Naive thymus-derived CD4-positive, alpha-beta T cell (primary cell): ENCODE measurements at regions not wholly inside any gene's neighbourhood (a gene's known extent, or its start where the extent isn't known, plus 50 kb on each side); places are given as distances from the start of the nearest gene placed in this dataset.
"Not testable (repeated sequence)": the region's sequence is repeated elsewhere in the genome, so short reads cannot be mapped to it uniquely, and the experiment has no call there.

Experiments
- ATAC-seq: fragments of 150-1000 bp; cut with Tn5 transposase; 2 replicates; pipeline ENCODE4 v1.10.0; 2021; ENCODE audit warnings: mild to moderate bottlenecking, moderate library complexity
- CTCF ChIA-PET: fragments of 350-600 bp; sonication (Branson Sonifier 250); formaldehyde crosslinking; loops from one replicate; lab custom pipeline; 2021; ENCODE audit warnings: antibody characterized with exemption; lab: Charles Lee
- POLR2A ChIA-PET: fragments of 350-600 bp; sonication (Branson Sonifier 250); formaldehyde crosslinking; loops from one replicate; lab custom pipeline; 2021; ENCODE audit warnings: antibody characterized with exemption, inconsistent platforms; lab: Charles Lee
- DNase-seq, 9 donors: peaks; one replicate each; pipeline versions ENCODE4 v3.0.0 to v3.0.0-alpha.2; 2020 to 2022; ENCODE audit warnings: mixed read lengths in 1 of 9
- H3K27ac ChIP-seq: one replicate; pipeline ENCODE4 v1.7.0; 2013; ENCODE audit warnings: mild to moderate bottlenecking, low read depth, low read length, moderate library complexity
- H3K27me3 ChIP-seq, 2 donors: one replicate each; pipeline ENCODE4 v1.7.0; 2013; ENCODE audit warnings: low read length in 2 of 2, mild to moderate bottlenecking in 2 of 2, moderate library complexity in 2 of 2; ENCODE audit not compliant: control insufficient read depth in 2 of 2, insufficient read depth in 2 of 2
- H3K36me3 ChIP-seq, 3 experiments: 1 replicate in 2 of 3; 2 replicates in 1 of 3; pipeline ENCODE4 v1.7.0; 2013; ENCODE audit warnings: low read length in 3 of 3, mild to moderate bottlenecking in 3 of 3, moderate library complexity in 1 of 3; ENCODE audit not compliant: insufficient read depth in 3 of 3, control insufficient read depth in 2 of 3
- H3K4me1 ChIP-seq, 2 donors: one replicate each; pipeline ENCODE4 v1.7.0; 2013; ENCODE audit warnings: low read length in 2 of 2, mild to moderate bottlenecking in 2 of 2, moderate library complexity in 1 of 2; ENCODE audit not compliant: control insufficient read depth in 2 of 2, insufficient read depth in 2 of 2
- H3K4me3 ChIP-seq: 2 replicates; pipeline ENCODE4 v1.7.0; 2013; ENCODE audit warnings: mild to moderate bottlenecking, low read length
- H3K9me3 ChIP-seq, 3 experiments: 1 replicate in 2 of 3; 2 replicates in 1 of 3; pipeline ENCODE4 v1.7.0; 2013; ENCODE audit warnings: low read length in 3 of 3; ENCODE audit not compliant: control insufficient read depth in 2 of 3
- H3K27ac Mint-ChIP-seq, 9 donors: one replicate each; pipeline ENCODE4 v1.8.0; 2020 to 2022; ENCODE audit warnings: mixed read lengths in 9 of 9, mild to moderate bottlenecking in 8 of 9, moderate library complexity in 5 of 9, inconsistent platforms in 2 of 9
- H3K27me3 Mint-ChIP-seq, 5 donors: one replicate each; pipeline ENCODE4 v1.8.0; 2021 to 2022; ENCODE audit warnings: mixed read lengths in 5 of 5, mild to moderate bottlenecking in 1 of 5
- H3K36me3 Mint-ChIP-seq, 5 donors: one replicate each; pipeline ENCODE4 v1.8.0; 2020 to 2022; ENCODE audit warnings: mixed read lengths in 5 of 5, mild to moderate bottlenecking in 3 of 5, inconsistent platforms in 1 of 5
- H3K4me1 Mint-ChIP-seq, 7 donors: one replicate each; pipeline ENCODE4 v1.8.0; 2020 to 2022; ENCODE audit warnings: mixed read lengths in 7 of 7, mild to moderate bottlenecking in 3 of 7, inconsistent platforms in 1 of 7
- H3K4me3 Mint-ChIP-seq, 10 donors: one replicate each; pipeline ENCODE4 v1.8.0; 2020 to 2022; ENCODE audit warnings: mild to moderate bottlenecking in 10 of 10, mixed read lengths in 10 of 10, moderate library complexity in 6 of 10, inconsistent platforms in 2 of 10
- H3K9me3 Mint-ChIP-seq, 11 donors: one replicate each; pipeline ENCODE4 v1.8.0; 2020 to 2022; ENCODE audit warnings: mixed read lengths in 11 of 11, mild to moderate bottlenecking in 4 of 11, inconsistent platforms in 1 of 11, moderate library complexity in 1 of 11
- intact Hi-C, 2 donors: fragments of 100-400 bp; cut with micrococcal nuclease; formaldehyde crosslinking; loops; one replicate each; pipeline ENCODE4 v1.15.1; 2023

DNA sequence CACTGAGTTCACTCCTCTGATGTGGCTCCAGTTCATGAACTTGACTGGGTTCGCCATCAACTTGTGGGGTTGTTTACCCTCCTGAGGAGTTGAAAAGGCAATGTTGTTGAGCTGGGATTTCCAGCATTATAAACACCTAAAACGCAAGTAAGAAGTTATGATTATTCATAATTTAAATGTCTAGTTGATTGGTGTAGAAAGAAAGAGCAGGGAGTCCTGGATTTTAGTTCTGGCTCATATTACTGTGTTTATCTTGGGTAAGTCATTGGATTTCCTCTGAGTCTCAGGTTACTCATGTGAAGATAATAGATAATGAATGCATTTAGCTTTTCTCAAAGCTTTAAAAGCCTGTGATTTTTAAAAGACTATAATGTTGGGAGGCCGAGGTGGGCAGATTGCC, 438.0 kb upstream of the CDH20 start:
- no peak overlapping the region for H3K4me3 ChIP-seq
- Mint-ChIP-seq H3K4me1 (no peaks in the 10 kb centered on the region), H3K27me3 (no peaks in the 10 kb centered on the region), H3K4me3 (no peak overlapping the region), H3K9me3 (peaks cover 0 to 9% (median 2%) of the 10 kb centered on the region in 11 donors), H3K27ac (no peak overlapping the region), H3K36me3 (no peaks in the 10 kb centered on the region)
- H3K9me3 ChIP-seq, result no peaks in the 10 kb centered on the region
- intact Hi-C loops, result no loop called here
- CTCF ChIA-PET, result no interaction called here
- no peaks in the 10 kb centered on the region for H3K4me1 ChIP-seq
- ATAC-seq (no peak), DNase-seq (no peak)
- no peak overlapping the region for H3K27ac ChIP-seq
- no peaks in the 10 kb centered on the region for H3K36me3 ChIP-seq
- no peaks in the 10 kb centered on the region for H3K27me3 ChIP-seq
- POLR2A ChIA-PET, result no interaction called here

DNA sequence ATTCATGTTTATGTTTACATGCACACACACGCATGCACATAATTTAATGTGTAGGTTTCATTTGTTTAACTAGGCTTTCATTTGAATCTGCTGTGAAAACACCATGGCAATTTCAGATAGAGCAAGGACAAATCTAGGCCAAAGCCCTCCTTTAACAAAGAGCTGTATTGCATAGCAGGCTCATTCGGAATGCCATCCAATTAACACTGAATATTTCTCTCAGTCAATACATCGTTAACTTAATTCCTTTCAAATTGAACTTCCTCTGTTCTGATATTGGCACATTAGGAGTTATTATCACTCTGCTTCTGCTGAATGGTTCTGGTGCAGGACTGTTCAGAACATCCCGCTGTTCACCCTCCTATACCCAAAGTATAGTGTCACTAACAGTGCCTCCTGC, 435.1 kb upstream of the CDH20 start:
- Histone ChIP-seq H3K36me3 (no peaks in the 10 kb centered on the region), H3K9me3 (no peaks in the 10 kb centered on the region), H3K4me1 (no peaks in the 10 kb centered on the region), H3K27me3 (no peaks in the 10 kb centered on the region), H3K27ac (no peak overlapping the region), H3K4me3 (no peak overlapping the region)
- POLR2A ChIA-PET, result no interaction called here
- Mint-ChIP-seq H3K27ac (no peak overlapping the region), H3K36me3 (no peaks in the 10 kb centered on the region), H3K9me3 (peaks cover 0 to 12% (median 1%) of the 10 kb centered on the region in 11 donors), H3K4me3 (no peak overlapping the region), H3K4me1 (no peaks in the 10 kb centered on the region), H3K27me3 (no peaks in the 10 kb centered on the region)
- CTCF ChIA-PET, result no interaction called here
- intact Hi-C loops, result no loop called here
- DNase-seq (no peak), ATAC-seq (no peak)

DNA sequence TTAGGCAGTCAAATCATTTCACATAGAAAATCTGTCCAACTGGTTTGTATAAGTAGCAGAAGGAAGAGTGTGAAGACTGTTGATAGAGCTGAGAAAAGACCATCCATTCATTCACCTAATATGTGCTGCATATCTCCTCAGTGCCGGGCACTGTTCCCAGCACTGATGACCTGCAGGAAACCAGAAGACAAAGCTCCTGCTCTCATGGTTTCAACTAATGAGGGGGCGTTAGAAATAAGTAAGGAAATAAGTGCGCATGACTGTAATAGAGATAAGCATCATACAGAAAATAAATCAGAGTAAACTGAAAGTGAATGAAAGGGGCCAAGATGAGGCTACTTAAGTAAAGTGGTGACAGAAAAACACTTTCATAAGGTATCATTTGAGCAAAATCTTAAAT, 427.5 kb upstream of the CDH20 start:
- ChIA-PET CTCF (no interaction called here), POLR2A (no interaction called here)
- H3K36me3 Mint-ChIP-seq, result no peaks in the 10 kb centered on the region

DNA sequence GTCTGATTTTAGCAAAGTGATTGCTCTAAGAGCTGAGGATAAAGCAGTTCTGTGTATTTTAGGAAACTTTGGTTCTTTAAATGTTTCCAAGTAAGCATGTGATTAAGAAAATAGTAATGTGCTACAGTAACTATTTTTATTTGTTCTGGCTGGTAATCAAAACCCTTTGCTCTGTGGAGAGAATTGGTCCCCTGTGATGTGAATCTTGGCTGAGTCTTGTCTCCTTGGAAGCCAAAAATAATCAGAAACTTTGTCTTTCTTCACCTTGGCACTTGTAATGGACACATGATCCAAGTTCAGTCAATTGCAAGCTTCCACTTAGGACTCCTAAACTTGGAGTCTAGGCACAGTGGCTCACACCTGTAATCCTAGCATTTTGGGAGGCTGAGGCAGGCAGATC, 422.7 kb upstream of the CDH20 start:
- Histone ChIP-seq H3K36me3 (no peaks in the 10 kb centered on the region), H3K4me3 (no peak overlapping the region), H3K27ac (no peak overlapping the region), H3K4me1 (no peaks in the 10 kb centered on the region), H3K27me3 (no peaks in the 10 kb centered on the region), H3K9me3 (no peaks in the 10 kb centered on the region)
- CTCF ChIA-PET, result no interaction called here
- no peak for DNase-seq
- H3K4me1 Mint-ChIP-seq, result no peaks in the 10 kb centered on the region
- POLR2A ChIA-PET, result no interaction called here
- H3K9me3 Mint-ChIP-seq, result peaks cover 0 to 25% (median 5%) of the 10 kb centered on the region in 11 donors
- no peaks in the 10 kb centered on the region for H3K27me3 Mint-ChIP-seq
- intact Hi-C loops, result no loop called here
- H3K36me3 Mint-ChIP-seq, result no peaks in the 10 kb centered on the region
- no peak overlapping the region for H3K4me3 Mint-ChIP-seq
- no peak overlapping the region for H3K27ac Mint-ChIP-seq
- ATAC-seq, result no peak

More for the DNA sequence above, 427.5 kb upstream of the CDH20 start:
- DNase-seq (no peak), ATAC-seq (no peak)
- no peaks in the 10 kb centered on the region for H3K9me3 ChIP-seq
- no peaks in the 10 kb centered on the region for H3K27me3 ChIP-seq
- no peak overlapping the region for H3K4me3 Mint-ChIP-seq
- no peak overlapping the region for H3K4me3 ChIP-seq
- no peak overlapping the region for H3K27ac ChIP-seq
- no peak overlapping the region for H3K27ac Mint-ChIP-seq
- H3K36me3 ChIP-seq, result no peaks in the 10 kb centered on the region
- intact Hi-C loops, result no loop called here
- H3K9me3 Mint-ChIP-seq, result peaks cover 0 to 11% (median 3%) of the 10 kb centered on the region in 11 donors
- H3K4me1 ChIP-seq, result no peaks in the 10 kb centered on the region
- no peaks in the 10 kb centered on the region for H3K4me1 Mint-ChIP-seq
- no peaks in the 10 kb centered on the region for H3K27me3 Mint-ChIP-seq

DNA sequence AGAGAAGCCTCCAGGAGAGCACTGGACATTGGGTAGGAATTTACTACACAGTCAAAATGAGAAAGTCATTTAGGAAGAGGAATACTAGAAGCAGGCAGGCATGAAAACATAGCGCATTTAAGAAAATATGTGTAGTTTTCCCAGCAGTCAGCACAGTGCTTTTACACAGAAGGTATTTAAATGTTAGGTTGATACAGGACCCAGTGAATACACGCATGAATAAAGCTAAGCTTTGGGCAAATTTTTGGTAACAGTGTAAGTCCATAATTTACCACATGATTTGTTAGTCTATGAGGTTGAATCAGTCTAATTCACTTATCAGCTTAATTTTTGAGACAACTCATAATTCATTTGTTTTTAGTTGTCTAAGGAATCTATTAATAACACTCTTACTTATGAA, 421.7 kb upstream of the CDH20 start:
- Histone ChIP-seq H3K27me3 (no peaks in the 10 kb centered on the region), H3K4me1 (no peaks in the 10 kb centered on the region), H3K4me3 (no peak overlapping the region), H3K27ac (no peak overlapping the region), H3K36me3 (no peaks in the 10 kb centered on the region), H3K9me3 (no peaks in the 10 kb centered on the region)
- Mint-ChIP-seq H3K4me1 (no peaks in the 10 kb centered on the region), H3K27me3 (no peaks in the 10 kb centered on the region), H3K36me3 (no peaks in the 10 kb centered on the region), H3K27ac (no peak overlapping the region), H3K9me3 (peaks cover 0 to 19% (median 3%) of the 10 kb centered on the region in 11 donors), H3K4me3 (no peak overlapping the region)
- POLR2A ChIA-PET, result no interaction called here
- CTCF ChIA-PET, result interaction anchor here (0.7 kb wide), 1 partner anchor 415 kb away, joined by 3 read pairs; no protein-coding TSS in a partner anchor
- ATAC-seq, result no peak
- no peak for DNase-seq
- intact Hi-C loops, result no loop called here

DNA sequence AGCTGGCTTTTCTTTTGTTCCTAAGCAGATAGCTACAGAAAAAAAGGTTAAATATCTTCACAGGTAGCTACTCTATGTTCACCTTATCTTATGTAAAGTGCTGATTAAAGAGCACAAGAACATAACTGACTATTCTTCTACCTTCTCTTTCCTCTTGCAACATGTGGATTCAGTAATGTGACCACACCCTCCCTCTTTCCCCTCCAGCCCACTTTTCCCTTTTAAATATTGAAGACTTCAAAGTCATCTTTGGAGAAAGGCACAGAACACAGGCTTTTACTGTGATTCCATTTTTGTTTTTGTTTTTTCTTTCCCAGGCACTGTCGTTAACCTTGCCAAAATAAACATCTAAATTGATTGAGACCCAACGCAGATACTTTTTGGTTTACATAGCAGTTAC, 418.1 kb upstream of the CDH20 start:
- Mint-ChIP-seq H3K27me3 (no peaks in the 10 kb centered on the region), H3K4me1 (no peaks in the 10 kb centered on the region), H3K36me3 (no peaks in the 10 kb centered on the region), H3K9me3 (peaks cover 0 to 14% (median 4%) of the 10 kb centered on the region in 11 donors), H3K4me3 (no peak overlapping the region), H3K27ac (no peak overlapping the region)
- intact Hi-C loops, result no loop called here
- no peaks in the 10 kb centered on the region for H3K4me1 ChIP-seq
- ChIA-PET POLR2A (no interaction called here), CTCF (no interaction called here)
- DNase-seq (no peak), ATAC-seq (no peak)
- H3K36me3 ChIP-seq, result no peaks in the 10 kb centered on the region
- H3K4me3 ChIP-seq, result no peak overlapping the region
- H3K27ac ChIP-seq, result no peak overlapping the region
- H3K27me3 ChIP-seq, result no peaks in the 10 kb centered on the region
- H3K9me3 ChIP-seq, result no peaks in the 10 kb centered on the region

DNA sequence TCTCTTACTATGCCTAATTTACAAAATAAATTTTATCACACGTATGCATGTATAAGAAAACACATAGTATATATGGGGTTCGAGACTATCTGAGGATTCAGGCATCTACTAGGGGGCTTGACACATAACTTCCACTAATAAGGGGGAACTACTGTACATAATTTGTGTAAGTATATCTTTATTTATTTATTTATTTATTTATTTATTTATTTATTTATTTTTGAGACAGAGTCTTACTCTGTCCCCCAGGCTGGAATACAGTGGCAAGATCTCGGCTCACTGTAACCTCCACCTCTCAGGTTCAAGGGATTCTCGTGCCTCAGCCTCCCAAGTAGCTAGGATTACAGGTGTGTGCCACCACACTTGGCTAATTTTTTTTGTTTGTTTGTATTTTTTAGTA, 414.4 kb upstream of the CDH20 start:
- H3K9me3 ChIP-seq, H3K9me3 Mint-ChIP-seq, intact Hi-C loops, H3K4me3 ChIP-seq, POLR2A ChIA-PET, DNase-seq, ATAC-seq, H3K27ac ChIP-seq, H3K27ac Mint-ChIP-seq, H3K36me3 ChIP-seq, H3K4me1 ChIP-seq, H3K36me3 Mint-ChIP-seq, H3K27me3 ChIP-seq, H3K4me3 Mint-ChIP-seq, H3K27me3 Mint-ChIP-seq, H3K4me1 Mint-ChIP-seq, CTCF ChIA-PET: not testable (repeated sequence)
